Astrocyte (in vitro differentiated cells and primary cell): ENCODE measurements at regions not wholly inside any gene's neighbourhood (a gene's known extent, or its start where the extent isn't known, plus 50 kb on each side); places are given as distances from the start of the nearest gene placed in this dataset.

Experiments
- CTCF ChIP-seq: IDR thresholded peaks from 2 replicates; pipeline ENCODE4 v1.5.1; 2011; ENCODE audit warnings: low read depth, mild to moderate bottlenecking, inconsistent platforms, low read length, moderate library complexity; ENCODE audit not compliant: insufficient read depth
- EZH2 ChIP-seq: IDR thresholded peaks from 2 replicates; pipeline ENCODE4 v1.6.1; 2012; ENCODE audit warnings: mild to moderate bottlenecking, low read length, inconsistent platforms; ENCODE audit not compliant: insufficient read depth

GRCh38 chr11:90330632-90331031 is 107.8 kb upstream of the CHORDC1 start:
- TF ChIP-seq CTCF: no peak
- no peak for TF ChIP-seq EZH2
